ENCODE measurements at regions not wholly inside any gene's neighbourhood (a gene's known extent, or its start where the extent isn't known, plus 50 kb on each side); places are given as distances from the start of the nearest gene placed in this dataset.
"Not testable (repeated sequence)": the region's sequence is repeated elsewhere in the genome, so short reads cannot be mapped to it uniquely, and the experiment has no call there.

DNA sequence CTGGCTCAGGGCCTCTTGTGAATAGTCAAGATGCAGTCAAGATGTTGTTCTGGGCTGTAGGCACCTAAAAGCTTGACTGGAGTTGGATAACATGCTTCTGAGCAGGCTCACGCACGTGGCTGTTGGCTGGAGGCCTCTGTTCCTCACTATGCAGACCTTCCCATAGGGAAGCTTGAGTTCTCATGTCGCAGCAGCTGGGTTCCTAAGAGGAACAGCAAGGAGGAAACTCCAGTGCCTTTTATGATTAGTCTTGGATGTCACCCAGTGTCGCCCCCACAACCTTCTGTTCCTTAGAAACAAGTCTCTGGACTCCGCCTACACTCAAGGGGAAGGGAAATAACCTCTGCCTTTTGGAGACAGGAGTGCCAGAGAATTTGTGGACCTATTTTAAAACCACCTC, 210.7 kb downstream of the BCAS1 start:
- DNase-seq (ENCODE audit: low spot score): no peak
- in situ Hi-C loops (cut with MboI; ENCODE audit: low pct_unique_long_range_greater_than_20kb, low sequenced_read_pairs, unreplicated experiment): no loop called here
- TF ChIP-seq, protein P1, sequence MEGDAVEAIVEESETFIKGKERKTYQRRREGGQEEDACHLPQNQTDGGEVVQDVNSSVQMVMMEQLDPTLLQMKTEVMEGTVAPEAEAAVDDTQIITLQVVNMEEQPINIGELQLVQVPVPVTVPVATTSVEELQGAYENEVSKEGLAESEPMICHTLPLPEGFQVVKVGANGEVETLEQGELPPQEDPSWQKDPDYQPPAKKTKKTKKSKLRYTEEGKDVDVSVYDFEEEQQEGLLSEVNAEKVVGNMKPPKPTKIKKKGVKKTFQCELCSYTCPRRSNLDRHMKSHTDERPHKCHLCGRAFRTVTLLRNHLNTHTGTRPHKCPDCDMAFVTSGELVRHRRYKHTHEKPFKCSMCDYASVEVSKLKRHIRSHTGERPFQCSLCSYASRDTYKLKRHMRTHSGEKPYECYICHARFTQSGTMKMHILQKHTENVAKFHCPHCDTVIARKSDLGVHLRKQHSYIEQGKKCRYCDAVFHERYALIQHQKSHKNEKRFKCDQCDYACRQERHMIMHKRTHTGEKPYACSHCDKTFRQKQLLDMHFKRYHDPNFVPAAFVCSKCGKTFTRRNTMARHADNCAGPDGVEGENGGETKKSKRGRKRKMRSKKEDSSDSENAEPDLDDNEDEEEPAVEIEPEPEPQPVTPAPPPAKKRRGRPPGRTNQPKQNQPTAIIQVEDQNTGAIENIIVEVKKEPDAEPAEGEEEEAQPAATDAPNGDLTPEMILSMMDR (IDR thresholded peaks at IDR 0.05; ENCODE audit: extremely low read depth, insufficient read depth, missing control alignments): no peak

DNA sequence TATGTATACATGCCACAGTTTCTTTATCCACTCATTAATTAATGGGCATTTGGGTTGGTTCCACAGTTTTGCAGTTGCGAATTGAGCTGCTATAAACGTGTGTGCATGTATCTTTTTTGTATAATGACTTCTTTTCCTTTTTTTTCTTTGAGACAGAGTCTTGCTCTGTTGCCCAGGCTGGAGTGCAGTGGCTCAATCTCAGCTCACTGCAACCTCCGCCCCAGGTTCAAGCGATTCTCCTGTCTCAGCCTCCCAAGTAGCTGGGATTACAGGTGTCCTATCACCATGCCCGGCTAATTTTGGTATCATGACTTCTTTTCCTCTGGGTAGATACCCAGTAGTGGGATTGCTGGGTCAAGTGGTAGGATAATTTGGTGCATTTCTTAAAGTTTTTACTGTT, 211.4 kb downstream of the BCAS1 start:
- DNase-seq (ENCODE audit: low spot score); in situ Hi-C loops (cut with MboI; ENCODE audit: low pct_unique_long_range_greater_than_20kb, low sequenced_read_pairs, unreplicated experiment): not testable (repeated sequence)

DNA sequence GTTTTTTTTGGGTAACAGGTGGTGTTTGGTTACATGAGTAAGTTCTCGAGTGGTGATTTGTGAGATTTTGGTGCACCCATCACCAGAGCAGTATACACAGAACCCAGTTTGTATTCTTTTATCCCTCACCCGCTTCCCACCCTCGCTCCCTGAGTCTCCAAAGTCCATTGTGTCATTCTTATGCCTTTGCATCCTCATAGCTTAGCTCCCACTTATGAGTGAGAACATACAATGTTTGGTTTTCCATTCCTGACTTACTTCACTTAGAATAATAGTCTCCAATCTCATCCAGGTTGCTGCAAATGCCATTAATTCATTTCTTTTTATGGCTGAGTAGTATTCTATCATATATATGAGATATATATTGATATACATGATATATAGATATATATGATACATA, 211.9 kb downstream of the BCAS1 start:
- in situ Hi-C loops (cut with MboI; ENCODE audit: low pct_unique_long_range_greater_than_20kb, low sequenced_read_pairs, unreplicated experiment); DNase-seq (ENCODE audit: low spot score): not testable (repeated sequence)

DNA sequence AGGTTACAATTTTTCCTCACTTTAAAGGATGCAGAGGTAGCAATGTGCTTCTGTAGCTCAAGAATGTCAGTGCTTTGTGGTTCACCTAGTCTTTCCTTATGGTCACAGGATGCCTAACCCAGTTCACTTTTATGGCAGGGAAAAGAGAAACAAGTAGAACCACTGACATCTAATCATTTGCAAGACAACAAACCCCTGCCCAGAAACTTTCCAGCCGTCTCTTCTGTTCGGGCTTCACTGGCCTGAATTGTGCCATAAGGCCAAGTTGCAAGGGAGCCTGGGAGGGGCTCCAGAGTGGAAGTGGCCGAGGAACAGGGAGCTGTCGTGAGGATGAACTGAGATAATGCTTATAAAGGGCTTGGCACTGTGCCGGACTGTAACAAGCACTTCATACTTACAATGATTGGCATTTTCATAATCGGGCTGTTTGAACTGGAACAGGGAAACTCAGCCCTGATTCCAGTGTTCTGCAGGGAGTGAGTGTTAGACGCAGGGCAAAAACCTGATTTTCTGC, 212.6 kb downstream of the BCAS1 start:
- in situ Hi-C loops (cut with MboI; ENCODE audit: low pct_unique_long_range_greater_than_20kb, low sequenced_read_pairs, unreplicated experiment): no loop called here
- DNase-seq (ENCODE audit: low spot score): no peak
- TF ChIP-seq, protein P1 (IDR thresholded peaks at IDR 0.05; ENCODE audit: extremely low read depth, insufficient read depth, missing control alignments): no peak

DNA sequence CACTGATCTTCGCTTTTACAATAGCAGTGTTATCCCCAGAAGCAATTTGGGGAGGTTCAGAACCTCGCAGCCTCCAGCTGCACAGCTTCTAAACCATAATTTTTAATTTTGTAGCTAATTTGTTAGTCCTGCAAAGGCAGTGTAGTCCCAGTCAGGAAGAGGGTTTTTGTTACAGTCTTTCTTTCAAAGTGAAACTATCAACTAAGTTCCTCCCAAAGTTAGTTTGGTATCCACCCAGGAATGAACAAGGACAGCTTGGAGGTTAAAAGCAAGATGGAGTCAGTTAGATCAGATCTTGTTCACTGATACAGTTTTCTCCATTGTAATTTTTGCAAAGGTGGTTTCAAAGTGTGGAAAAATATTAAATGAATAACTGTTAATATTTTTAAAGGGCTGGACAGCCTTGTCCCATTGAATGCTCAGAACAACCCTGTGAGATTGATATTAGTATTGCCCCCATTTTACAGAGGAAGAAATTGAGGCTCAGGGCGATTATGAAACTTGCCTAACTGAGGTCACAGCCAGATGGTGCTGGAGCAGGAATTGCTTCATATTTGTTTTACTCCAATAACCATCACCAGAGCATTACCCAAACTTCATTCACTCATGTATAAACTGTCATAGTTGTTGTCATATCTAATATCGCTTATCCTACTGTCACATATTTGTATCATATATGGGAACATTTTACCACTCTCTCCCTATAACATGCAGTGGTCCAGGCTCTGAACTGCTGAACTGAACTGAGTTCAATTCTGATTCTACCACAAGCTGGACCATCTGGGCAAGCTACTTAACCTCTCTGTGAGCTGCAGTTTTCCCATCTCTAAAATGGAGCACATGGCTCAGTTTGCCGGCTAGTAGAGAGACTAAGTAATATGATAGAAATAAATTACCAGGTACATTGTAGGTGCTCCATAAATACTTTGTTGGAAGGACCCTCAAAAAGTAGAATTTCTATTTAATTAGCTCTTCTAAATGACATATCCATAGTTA, 213.8 kb downstream of the BCAS1 start:
- TF ChIP-seq, protein P1 (IDR thresholded peaks at IDR 0.05; ENCODE audit: extremely low read depth, insufficient read depth, missing control alignments): no peak
- in situ Hi-C loops (cut with MboI; ENCODE audit: low pct_unique_long_range_greater_than_20kb, low sequenced_read_pairs, unreplicated experiment): no loop called here
- DNase-seq (ENCODE audit: low spot score): no peak

DNA sequence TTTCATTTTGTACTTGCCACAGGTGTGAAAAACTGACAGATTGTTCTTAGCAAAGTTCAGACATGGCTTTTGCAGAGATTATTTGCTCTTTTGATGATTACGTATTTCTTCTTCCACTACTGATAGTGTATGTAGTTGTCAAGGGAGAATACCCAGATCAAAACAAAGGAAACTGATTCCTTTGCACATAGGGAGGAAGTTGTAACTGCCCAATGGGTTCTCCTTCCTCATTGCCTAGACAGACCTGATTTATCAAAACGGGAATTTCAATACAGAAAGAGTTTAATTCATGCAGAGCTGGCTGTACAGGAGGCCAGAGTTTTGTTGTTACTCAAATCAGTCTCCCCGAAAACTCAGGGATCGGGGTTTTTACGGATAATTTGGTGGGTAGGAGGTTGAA, 214.7 kb downstream of the BCAS1 start:
- in situ Hi-C loops (cut with MboI; ENCODE audit: low pct_unique_long_range_greater_than_20kb, low sequenced_read_pairs, unreplicated experiment): no loop called here
- no peak for DNase-seq (ENCODE audit: low spot score)

DNA sequence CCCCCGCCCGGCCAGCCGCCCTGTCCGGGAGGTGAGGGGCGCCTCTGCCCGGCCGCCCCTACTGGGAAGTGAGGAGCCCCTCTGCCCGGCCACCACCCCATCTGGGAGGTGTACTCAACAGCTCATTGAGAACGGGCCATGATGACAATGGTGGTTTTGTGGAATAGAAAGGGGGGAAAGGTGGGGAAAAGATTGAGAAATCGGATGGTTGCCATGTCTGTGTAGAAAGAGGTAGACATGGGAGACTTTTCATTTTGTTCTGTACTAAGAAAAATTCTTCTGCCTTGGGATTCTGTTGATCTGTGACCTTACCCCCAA, 215.8 kb downstream of the BCAS1 start:
- in situ Hi-C loops (cut with MboI; ENCODE audit: low pct_unique_long_range_greater_than_20kb, low sequenced_read_pairs, unreplicated experiment); DNase-seq (ENCODE audit: low spot score): not testable (repeated sequence)

More for the DNA sequence above, 214.7 kb downstream of the BCAS1 start:
- TF ChIP-seq, protein P1 (IDR thresholded peaks at IDR 0.05; ENCODE audit: extremely low read depth, insufficient read depth, missing control alignments): no peak

DNA sequence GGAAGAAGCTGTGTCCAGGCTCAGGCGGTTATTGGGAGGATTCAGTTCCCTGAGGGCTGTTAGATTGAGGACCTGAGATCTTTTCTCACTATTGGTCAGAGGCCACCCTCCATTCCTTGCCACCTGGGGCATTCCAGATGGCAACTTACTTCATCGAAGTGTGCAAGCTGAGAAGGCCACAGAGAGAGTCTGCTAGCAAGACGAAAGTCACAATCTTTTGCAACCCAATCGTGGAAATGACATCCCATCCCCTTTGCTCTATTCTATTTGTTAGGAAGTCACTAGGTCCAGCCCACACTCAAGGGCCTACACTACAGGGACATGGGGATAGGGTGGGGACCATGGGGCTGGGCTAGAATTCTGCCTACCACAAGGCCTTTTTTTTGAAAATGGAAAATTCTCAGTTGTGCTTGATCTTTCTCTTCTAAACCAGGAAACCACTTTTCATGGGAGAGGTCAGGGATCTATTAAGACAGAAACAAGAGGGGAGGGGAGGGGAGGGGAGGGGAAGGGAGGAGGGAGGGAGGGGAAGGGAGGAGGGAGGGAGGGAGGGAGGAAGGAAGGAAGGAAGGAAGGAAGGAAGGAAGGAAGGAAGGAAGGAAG, 217.2 kb downstream of the BCAS1 start:
- in situ Hi-C loops (cut with MboI; ENCODE audit: low pct_unique_long_range_greater_than_20kb, low sequenced_read_pairs, unreplicated experiment): no loop called here

More for the DNA sequence above, 217.2 kb downstream of the BCAS1 start:
- DNase-seq (ENCODE audit: low spot score): no peak
- TF ChIP-seq, protein P1 (IDR thresholded peaks at IDR 0.05; ENCODE audit: extremely low read depth, insufficient read depth, missing control alignments): no peak
